Panc1 (cell line): ENCODE measurements at regions not wholly inside any gene's neighbourhood (a gene's known extent, or its start where the extent isn't known, plus 50 kb on each side); places are given as distances from the start of the nearest gene placed in this dataset.

Source experiments
- ATAC-seq: fragments of 200-7000 bp; cut with Tn5 transposase; 2 replicates; pipeline ENCODE4 v1.9.1; 2020; ENCODE audit warnings: mild to moderate bottlenecking, moderate library complexity
- BruUV-seq: library from RNA; stranded (reverse); fragments of 400-500 nt; replicated peaks from 2 replicates; lab custom pipeline; 2021; lab: Mats Ljungman, UMichigan
- CTCF ChIA-PET: fragments of 300-600 bp; sonication (Branson Sonifier 250); formaldehyde crosslinking; loops from one replicate; lab custom pipeline; 2022; ENCODE audit warnings: antibody characterized with exemption; lab: Charles Lee
- POLR2A ChIA-PET: fragments of 300-600 bp; sonication (Branson Sonifier 250); formaldehyde crosslinking; loops from one replicate; lab custom pipeline; 2022; ENCODE audit warnings: antibody characterized with exemption; lab: Charles Lee
- DNase-seq: peaks from one replicate; pipeline ENCODE4 v3.0.0-alpha.2; 2010; ENCODE audit warnings: low read depth, low spot score
- H3K27ac ChIP-seq: 2 replicates; pipeline ENCODE4 v1.5.1; 2011; ENCODE audit warnings: mild to moderate bottlenecking, low read length, inconsistent platforms
- H3K27me3 ChIP-seq: fragments of 200-500 bp; sonication (Bioruptor generic); 2 replicates; pipeline ENCODE4 v1.6.0; 2014; ENCODE audit warnings: low read length, inconsistent platforms; ENCODE audit not compliant: control insufficient read depth, insufficient read depth
- H3K36me3 ChIP-seq: fragments of 200-500 bp; sonication (Bioruptor generic); 2 replicates; pipeline ENCODE4 v1.5.1; 2014; ENCODE audit warnings: inconsistent platforms, mild to moderate bottlenecking, low read length, moderate library complexity; ENCODE audit not compliant: control insufficient read depth, insufficient read depth
- H3K4me1 ChIP-seq: 2 replicates; pipeline ENCODE4 v1.5.1; 2011; ENCODE audit warnings: inconsistent platforms, mild to moderate bottlenecking, low read length, moderate library complexity; ENCODE audit not compliant: control insufficient read depth, insufficient read depth
- H3K4me3 ChIP-seq, 2 experiments: 2 replicates each; pipeline ENCODE4 v1.5.1; 2011 to 2012; ENCODE audit warnings: low read depth in 2 of 2, low read length in 2 of 2, mild to moderate bottlenecking in 2 of 2, inconsistent platforms in 1 of 2, moderate library complexity in 1 of 2
- H3K9me3 ChIP-seq: fragments of 200-500 bp; sonication (Bioruptor generic); 2 replicates; pipeline ENCODE4 v1.5.1; 2014; ENCODE audit warnings: low read depth, mild to moderate bottlenecking, inconsistent platforms, low read length, moderate library complexity; ENCODE audit not compliant: control insufficient read depth, insufficient read depth
- POLR2AphosphoS5 ChIP-seq: IDR thresholded peaks from 2 replicates; pipeline ENCODE4 v1.6.1; 2012; ENCODE audit warnings: mild to moderate bottlenecking, low read depth, low read length, moderate library complexity
- SIN3A ChIP-seq: IDR thresholded peaks from 2 replicates; pipeline ENCODE4 v1.6.1; 2012; ENCODE audit warnings: low read depth, mild to moderate bottlenecking, low read length, moderate library complexity, borderline replicate concordance; ENCODE audit not compliant: insufficient read depth
- TCF7L2 ChIP-seq: IDR thresholded peaks from 2 replicates; pipeline ENCODE4 v1.6.1; 2011; ENCODE audit warnings: mild to moderate bottlenecking, low read depth, low read length, inconsistent platforms
- in situ Hi-C: cut with HindIII; loops from 2 replicates; pipeline ENCODE4 v1.10.0; 2016; ENCODE audit warnings: low sequenced_read_pairs, low pct_unique_long_range_greater_than_20kb
- intact Hi-C: fragments of 100-400 bp; cut with micrococcal nuclease; formaldehyde crosslinking; loops from one replicate; pipeline ENCODE4 v1.10.0; 2022; ENCODE audit not compliant: unreplicated experiment
- TF ChIP-seq, protein P1 (sequence below): fragments of 450-650 bp; IDR thresholded peaks from 2 replicates; pipeline ENCODE4 v1.5.1; 2017; ENCODE audit warnings: mild to moderate bottlenecking
- TF ChIP-seq, protein P2 (sequence below), 2 experiments: IDR thresholded peaks; 2 replicates each; pipeline ENCODE4 v1.6.1; 2011 to 2012; ENCODE audit warnings: low read depth in 2 of 2, control low read depth in 1 of 2, low read length in 1 of 2, mild to moderate bottlenecking in 1 of 2, moderate library complexity in 1 of 2; ENCODE audit not compliant: insufficient read depth in 1 of 2

DNA sequence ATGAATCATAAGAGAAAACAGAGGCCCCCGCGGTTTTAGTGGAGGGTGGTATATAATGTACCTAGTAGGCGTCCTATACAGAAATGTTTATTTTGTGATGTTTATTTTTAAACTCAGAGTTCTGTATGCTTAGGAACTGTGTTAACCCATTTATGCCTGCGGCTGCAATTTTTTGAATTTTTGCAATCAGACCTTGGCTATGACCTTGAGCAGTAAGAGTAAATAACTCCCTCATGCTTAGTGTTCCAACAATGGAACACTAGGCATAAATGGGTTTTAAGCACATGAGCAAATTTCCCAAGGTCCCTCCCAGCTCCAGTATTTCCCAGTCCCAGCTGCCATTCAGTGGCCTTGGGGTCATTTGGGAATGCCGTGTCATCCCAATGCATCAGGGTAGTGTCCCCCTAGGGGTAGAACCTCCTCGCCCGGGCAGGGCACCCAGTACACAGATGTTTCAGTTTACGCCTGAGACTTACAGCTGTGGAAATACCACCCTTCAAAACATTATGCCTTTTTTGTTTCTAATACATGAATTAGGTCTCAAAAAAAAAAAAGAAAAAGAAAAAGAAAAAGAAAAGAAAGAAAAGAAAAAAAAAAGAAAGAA, 605.8 kb upstream of the CDH11 start:
- H3K27ac ChIP-seq: no peak overlapping the region
- no peaks in the 10 kb centered on the region for H3K36me3 ChIP-seq
- intact Hi-C loops: no loop called here
- H3K27me3 ChIP-seq: no peaks in the 10 kb centered on the region
- ATAC-seq (no peak), DNase-seq (no peak)
- ChIA-PET POLR2A (no interaction called here), CTCF (no interaction called here)
- no peaks in the 10 kb centered on the region for H3K4me1 ChIP-seq
- no peak overlapping the region for H3K4me3 ChIP-seq
- TF ChIP-seq, protein P1, sequence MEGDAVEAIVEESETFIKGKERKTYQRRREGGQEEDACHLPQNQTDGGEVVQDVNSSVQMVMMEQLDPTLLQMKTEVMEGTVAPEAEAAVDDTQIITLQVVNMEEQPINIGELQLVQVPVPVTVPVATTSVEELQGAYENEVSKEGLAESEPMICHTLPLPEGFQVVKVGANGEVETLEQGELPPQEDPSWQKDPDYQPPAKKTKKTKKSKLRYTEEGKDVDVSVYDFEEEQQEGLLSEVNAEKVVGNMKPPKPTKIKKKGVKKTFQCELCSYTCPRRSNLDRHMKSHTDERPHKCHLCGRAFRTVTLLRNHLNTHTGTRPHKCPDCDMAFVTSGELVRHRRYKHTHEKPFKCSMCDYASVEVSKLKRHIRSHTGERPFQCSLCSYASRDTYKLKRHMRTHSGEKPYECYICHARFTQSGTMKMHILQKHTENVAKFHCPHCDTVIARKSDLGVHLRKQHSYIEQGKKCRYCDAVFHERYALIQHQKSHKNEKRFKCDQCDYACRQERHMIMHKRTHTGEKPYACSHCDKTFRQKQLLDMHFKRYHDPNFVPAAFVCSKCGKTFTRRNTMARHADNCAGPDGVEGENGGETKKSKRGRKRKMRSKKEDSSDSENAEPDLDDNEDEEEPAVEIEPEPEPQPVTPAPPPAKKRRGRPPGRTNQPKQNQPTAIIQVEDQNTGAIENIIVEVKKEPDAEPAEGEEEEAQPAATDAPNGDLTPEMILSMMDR: no peak
- TF ChIP-seq, protein P2, sequence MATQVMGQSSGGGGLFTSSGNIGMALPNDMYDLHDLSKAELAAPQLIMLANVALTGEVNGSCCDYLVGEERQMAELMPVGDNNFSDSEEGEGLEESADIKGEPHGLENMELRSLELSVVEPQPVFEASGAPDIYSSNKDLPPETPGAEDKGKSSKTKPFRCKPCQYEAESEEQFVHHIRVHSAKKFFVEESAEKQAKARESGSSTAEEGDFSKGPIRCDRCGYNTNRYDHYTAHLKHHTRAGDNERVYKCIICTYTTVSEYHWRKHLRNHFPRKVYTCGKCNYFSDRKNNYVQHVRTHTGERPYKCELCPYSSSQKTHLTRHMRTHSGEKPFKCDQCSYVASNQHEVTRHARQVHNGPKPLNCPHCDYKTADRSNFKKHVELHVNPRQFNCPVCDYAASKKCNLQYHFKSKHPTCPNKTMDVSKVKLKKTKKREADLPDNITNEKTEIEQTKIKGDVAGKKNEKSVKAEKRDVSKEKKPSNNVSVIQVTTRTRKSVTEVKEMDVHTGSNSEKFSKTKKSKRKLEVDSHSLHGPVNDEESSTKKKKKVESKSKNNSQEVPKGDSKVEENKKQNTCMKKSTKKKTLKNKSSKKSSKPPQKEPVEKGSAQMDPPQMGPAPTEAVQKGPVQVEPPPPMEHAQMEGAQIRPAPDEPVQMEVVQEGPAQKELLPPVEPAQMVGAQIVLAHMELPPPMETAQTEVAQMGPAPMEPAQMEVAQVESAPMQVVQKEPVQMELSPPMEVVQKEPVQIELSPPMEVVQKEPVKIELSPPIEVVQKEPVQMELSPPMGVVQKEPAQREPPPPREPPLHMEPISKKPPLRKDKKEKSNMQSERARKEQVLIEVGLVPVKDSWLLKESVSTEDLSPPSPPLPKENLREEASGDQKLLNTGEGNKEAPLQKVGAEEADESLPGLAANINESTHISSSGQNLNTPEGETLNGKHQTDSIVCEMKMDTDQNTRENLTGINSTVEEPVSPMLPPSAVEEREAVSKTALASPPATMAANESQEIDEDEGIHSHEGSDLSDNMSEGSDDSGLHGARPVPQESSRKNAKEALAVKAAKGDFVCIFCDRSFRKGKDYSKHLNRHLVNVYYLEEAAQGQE (IDR thresholded peaks at IDR 0.05; ENCODE audit: insufficient read depth in 1 of 2, low read depth in 2 of 2, low read length in 1 of 2): no peak
- TF ChIP-seq POLR2AphosphoS5 (no peak), SIN3A (no peak)
- no peaks in the 10 kb centered on the region for H3K9me3 ChIP-seq
- in situ Hi-C loops: no loop called here
- no TSS peak for BruUV-seq

DNA sequence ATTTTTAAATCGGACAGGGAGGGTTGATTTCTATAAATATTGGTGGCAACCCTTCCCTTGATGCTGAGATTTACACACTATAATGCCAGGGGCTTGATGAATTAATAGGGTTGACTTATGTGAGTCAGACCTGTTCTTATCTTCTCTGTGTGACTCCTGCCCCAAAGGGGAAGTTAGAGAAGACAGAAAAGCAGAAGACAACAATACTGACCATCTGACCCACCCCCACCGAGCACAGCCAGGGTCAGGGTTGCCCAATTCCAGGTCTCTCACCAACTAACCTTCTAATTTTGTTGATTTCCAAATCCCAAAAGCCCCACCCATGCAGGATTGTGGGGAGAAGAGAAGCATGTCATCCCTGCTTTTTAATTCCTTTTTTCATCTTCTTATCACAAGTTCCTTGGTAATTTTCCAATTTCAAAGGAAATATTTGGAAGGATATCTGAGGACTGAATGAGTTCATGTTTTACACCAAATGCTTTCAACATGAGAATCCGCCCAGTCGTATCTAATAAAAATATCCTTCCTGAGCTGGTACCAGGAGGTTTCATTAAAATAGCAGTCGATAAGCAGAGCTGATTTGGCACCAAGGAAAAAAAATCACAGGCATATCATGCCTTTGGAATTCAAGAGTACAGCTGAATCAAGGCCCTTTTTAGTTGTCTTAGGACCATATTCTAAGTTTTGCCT, 603.4 kb upstream of the CDH11 start:
- Histone ChIP-seq H3K36me3 (no peaks in the 10 kb centered on the region), H3K27me3 (no peaks in the 10 kb centered on the region), H3K4me3 (no peak overlapping the region), H3K9me3 (no peaks in the 10 kb centered on the region), H3K4me1 (no peaks in the 10 kb centered on the region), H3K27ac (no peak overlapping the region)
- in situ Hi-C loops: no loop called here
- no peak for ATAC-seq
- TF ChIP-seq, protein P2 (IDR thresholded peaks at IDR 0.05; ENCODE audit: insufficient read depth in 1 of 2, low read depth in 2 of 2, low read length in 1 of 2): no peak
- TF ChIP-seq, protein P1: no peak
- TF ChIP-seq TCF7L2 (no peak), SIN3A (no peak), POLR2AphosphoS5 (no peak)
- no TSS peak for BruUV-seq
- intact Hi-C loops: no loop called here
- DNase-seq: no peak
- POLR2A ChIA-PET: no interaction called here
- CTCF ChIA-PET: no interaction called here
